Thyroid gland (tissue), 4 donors: ENCODE measurements at regions not wholly inside any gene's neighbourhood (a gene's known extent, or its start where the extent isn't known, plus 50 kb on each side); places are given as distances from the start of the nearest gene placed in this dataset.

Source experiments
- POLR2A ChIP-seq, 2 donors: fragments of 450-650 bp; IDR thresholded peaks; one replicate each; pipeline ENCODE4 v1.6.1; 2017; ENCODE audit warnings: antibody characterized with exemption in 2 of 2, mild to moderate bottlenecking in 2 of 2, moderate library complexity in 1 of 2
- TF ChIP-seq, protein P1 (sequence below), 6 experiments: fragments of 200-600 bp in 3 of 6; fragments of 450-650 bp in 3 of 6; sonication (generic) in 3 of 6; IDR thresholded peaks; one replicate each; pipeline ENCODE4 v1.5.1; 2016 to 2019; ENCODE audit warnings: antibody characterized with exemption in 6 of 6, mild to moderate bottlenecking in 2 of 6, inconsistent platforms in 1 of 6, moderate library complexity in 1 of 6

DNA sequence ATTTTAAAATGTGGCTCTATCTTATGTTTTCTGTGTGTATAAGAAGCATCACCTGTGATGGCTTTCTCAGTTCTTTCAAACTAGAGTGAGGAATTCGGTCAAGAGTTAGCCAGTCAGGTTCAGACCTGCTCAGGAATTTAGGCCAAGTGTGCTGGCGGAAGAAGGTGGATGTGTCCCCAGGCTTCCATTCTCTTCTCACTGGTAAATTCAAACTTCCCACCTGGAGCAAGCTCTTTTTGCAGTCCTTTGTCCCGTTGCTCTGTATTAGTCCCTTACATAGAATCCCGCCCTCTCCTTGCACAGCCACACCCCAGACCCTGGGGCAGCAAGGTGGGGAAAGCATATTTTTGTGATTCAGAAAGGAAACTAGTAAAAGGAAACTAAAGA lies 124.7 kb upstream of the PWP1 start:
- no peak for TF ChIP-seq POLR2A (IDR thresholded peaks at IDR 0.05)
- TF ChIP-seq, protein P1, sequence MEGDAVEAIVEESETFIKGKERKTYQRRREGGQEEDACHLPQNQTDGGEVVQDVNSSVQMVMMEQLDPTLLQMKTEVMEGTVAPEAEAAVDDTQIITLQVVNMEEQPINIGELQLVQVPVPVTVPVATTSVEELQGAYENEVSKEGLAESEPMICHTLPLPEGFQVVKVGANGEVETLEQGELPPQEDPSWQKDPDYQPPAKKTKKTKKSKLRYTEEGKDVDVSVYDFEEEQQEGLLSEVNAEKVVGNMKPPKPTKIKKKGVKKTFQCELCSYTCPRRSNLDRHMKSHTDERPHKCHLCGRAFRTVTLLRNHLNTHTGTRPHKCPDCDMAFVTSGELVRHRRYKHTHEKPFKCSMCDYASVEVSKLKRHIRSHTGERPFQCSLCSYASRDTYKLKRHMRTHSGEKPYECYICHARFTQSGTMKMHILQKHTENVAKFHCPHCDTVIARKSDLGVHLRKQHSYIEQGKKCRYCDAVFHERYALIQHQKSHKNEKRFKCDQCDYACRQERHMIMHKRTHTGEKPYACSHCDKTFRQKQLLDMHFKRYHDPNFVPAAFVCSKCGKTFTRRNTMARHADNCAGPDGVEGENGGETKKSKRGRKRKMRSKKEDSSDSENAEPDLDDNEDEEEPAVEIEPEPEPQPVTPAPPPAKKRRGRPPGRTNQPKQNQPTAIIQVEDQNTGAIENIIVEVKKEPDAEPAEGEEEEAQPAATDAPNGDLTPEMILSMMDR (IDR thresholded peaks at IDR 0.05), result no peak
